HCT116 (cell line): ENCODE measurements at regions not wholly inside any gene's neighbourhood (a gene's known extent, or its start where the extent isn't known, plus 50 kb on each side); places are given as distances from the start of the nearest gene placed in this dataset.

ENCODE experiments used
- ATAC-seq: fragments of 200-7000 bp; cut with Tn5 transposase; 2 replicates; pipeline ENCODE4 v1.9.1; 2020; ENCODE audit warnings: mild to moderate bottlenecking, moderate library complexity
- BruUV-seq: library from RNA; stranded (reverse); fragments of 400-500 nt; replicated peaks from 2 replicates; lab custom pipeline; 2021; lab: Mats Ljungman, UMichigan
- CTCF ChIA-PET: fragments of 300-600 bp; sonication (Branson Sonifier 250); formaldehyde crosslinking; loops from one replicate; lab custom pipeline; 2021; ENCODE audit warnings: antibody characterized with exemption; lab: Charles Lee
- POLR2A ChIA-PET: fragments of 300-600, 350-600 bp; sonication (Branson Sonifier 250); formaldehyde crosslinking; loops from one replicate; lab custom pipeline; 2021; ENCODE audit warnings: antibody characterized with exemption; lab: Charles Lee
- RAD21 ChIA-PET, 2 experiments: fragments of 300-600 bp; sonication (Branson Sonifier 250); formaldehyde crosslinking; loops; one replicate each; lab custom pipeline; 2023; ENCODE audit warnings: low total read pairs in 2 of 2; ENCODE audit not compliant: uncharacterized antibody in 2 of 2, unreplicated experiment in 2 of 2, low non-redundant PET in 1 of 2; lab: Charles Lee
- DNase-seq: peaks from one replicate; pipeline ENCODE4 v3.0.0-alpha.2; 2010; ENCODE audit warnings: low read depth, low spot score
- H2AFZ ChIP-seq: fragments of 200-600 bp; shearing (Covaris generic), sonication (generic); 2 replicates; pipeline ENCODE4 v1.6.1; 2017; ENCODE audit warnings: low read depth, mixed run types, mixed read lengths, antibody characterized with exemption, low read length; ENCODE audit not compliant: poor library complexity, severe bottlenecking
- H3K27ac ChIP-seq: 2 replicates; pipeline ENCODE4 v1.5.1; 2012; ENCODE audit warnings: low read depth, low read length
- H3K27me3 ChIP-seq: fragments of 200-600 bp; sonication (generic); 2 replicates; pipeline ENCODE4 v1.6.1; 2016; ENCODE audit warnings: mixed run types, low read length, mixed read lengths; ENCODE audit not compliant: insufficient read depth
- H3K36me3 ChIP-seq, 2 experiments: fragments of 200-500 bp in 1 of 2; fragments of 200-600 bp in 1 of 2; sonication (Bioruptor generic) in 1 of 2; sonication (generic) in 1 of 2; 2 replicates each; pipeline versions ENCODE4 v1.5.1 to v1.6.1; 2014 to 2016; ENCODE audit warnings: low read length in 2 of 2, inconsistent platforms in 1 of 2, mixed read lengths in 1 of 2, mixed run types in 1 of 2; ENCODE audit not compliant: insufficient read depth in 2 of 2, control insufficient read depth in 1 of 2
- H3K4me1 ChIP-seq, 2 experiments: fragments of 200-600 bp in 1 of 2; sonication (generic) in 1 of 2; 2 replicates each; pipeline versions ENCODE4 v1.5.1 to v1.6.1; 2012 to 2017; ENCODE audit warnings: low read length in 2 of 2, inconsistent platforms in 1 of 2, mild to moderate bottlenecking in 1 of 2, mixed read lengths in 1 of 2, mixed run types in 1 of 2, moderate library complexity in 1 of 2; ENCODE audit not compliant: insufficient read depth in 2 of 2, control insufficient read depth in 1 of 2
- H3K4me2 ChIP-seq: fragments of 200-600 bp; sonication (generic); 2 replicates; pipeline ENCODE4 v1.6.1; 2017; ENCODE audit warnings: mixed run types, low read length, mixed read lengths
- H3K4me3 ChIP-seq, 2 experiments: fragments of 200-600 bp in 1 of 2; sonication (generic) in 1 of 2; replicated peaks in 1 of 2; 2 replicates each; pipeline ENCODE4 v1.5.1; 2011 to 2016; ENCODE audit warnings: low read length in 2 of 2, control low read depth in 1 of 2, low read depth in 1 of 2, mild to moderate bottlenecking in 1 of 2, mixed read lengths in 1 of 2, mixed run types in 1 of 2
- H3K79me2 ChIP-seq: fragments of 200-600 bp; sonication (generic); 2 replicates; pipeline ENCODE4 v1.6.1; 2017; ENCODE audit warnings: mild to moderate bottlenecking, mixed run types, low read length, moderate library complexity, mixed read lengths; ENCODE audit not compliant: insufficient read depth
- H3K9ac ChIP-seq: fragments of 200-600 bp; sonication (generic); 2 replicates; pipeline ENCODE4 v1.6.1; 2016; ENCODE audit warnings: low read length, mixed read lengths
- H3K9me2 ChIP-seq: fragments of 200-600 bp; sonication (generic), shearing (Covaris generic); 2 replicates; pipeline ENCODE4 v1.6.1; 2017; ENCODE audit warnings: mixed run types, mild to moderate bottlenecking, moderate library complexity; ENCODE audit not compliant: insufficient read depth
- H3K9me3 ChIP-seq, 2 experiments: fragments of 200-500 bp in 1 of 2; fragments of 200-600 bp in 1 of 2; sonication (Bioruptor generic) in 1 of 2; sonication (generic) in 1 of 2; 2 replicates each; pipeline ENCODE4 v1.6.1; 2014 to 2017; ENCODE audit warnings: low read length in 2 of 2, mixed read lengths in 2 of 2, inconsistent platforms in 1 of 2, low read depth in 1 of 2, mild to moderate bottlenecking in 1 of 2, mixed run types in 1 of 2, moderate library complexity in 1 of 2; ENCODE audit not compliant: control insufficient read depth in 1 of 2, insufficient read depth in 1 of 2
- H4K20me1 ChIP-seq: fragments of 200-600 bp; sonication (generic), shearing (Covaris generic); 2 replicates; pipeline ENCODE4 v1.6.1; 2017; ENCODE audit warnings: mixed run types, mild to moderate bottlenecking, moderate library complexity; ENCODE audit not compliant: insufficient read depth
- CEBPB ChIP-seq: IDR thresholded peaks from 2 replicates; pipeline ENCODE4 v1.6.1; 2012; ENCODE audit warnings: low read depth
- EGR1 ChIP-seq: IDR thresholded peaks from 2 replicates; pipeline ENCODE4 v1.6.1; 2012; ENCODE audit warnings: low read depth
- ELF1 ChIP-seq: IDR thresholded peaks from 2 replicates; pipeline ENCODE4 v1.6.1; 2012; ENCODE audit warnings: low read depth, borderline replicate concordance
- JUND ChIP-seq: IDR thresholded peaks from 2 replicates; pipeline ENCODE4 v1.6.1; 2012
- POLR2A ChIP-seq: IDR thresholded peaks from 2 replicates; pipeline ENCODE4 v1.7.0; 2011; ENCODE audit warnings: borderline replicate concordance; ENCODE audit not compliant: insufficient read depth, insufficient read length; ENCODE audit errors: extremely low read depth
- RAD21 ChIP-seq: IDR thresholded peaks from 2 replicates; pipeline ENCODE4 v1.6.1; 2012; ENCODE audit warnings: low read depth, mild to moderate bottlenecking
- TCF7L2 ChIP-seq: IDR thresholded peaks from 2 replicates; pipeline ENCODE4 v1.7.0; 2011; ENCODE audit warnings: borderline replicate concordance, inconsistent platforms; ENCODE audit not compliant: insufficient read depth, insufficient read length; ENCODE audit errors: extremely low read depth
- YY1 ChIP-seq: IDR thresholded peaks from 2 replicates; pipeline ENCODE4 v1.6.1; 2011; ENCODE audit warnings: low read length, low read depth, moderate library complexity, mild to moderate bottlenecking; ENCODE audit not compliant: insufficient replicate concordance; ENCODE audit errors: extremely low read depth
- ZNF274 ChIP-seq: fragments of 200-500 bp; sonication (Bioruptor generic); IDR thresholded peaks from 2 replicates; pipeline ENCODE4 v1.6.1; 2014; ENCODE audit warnings: mild to moderate bottlenecking, low read depth, low read length, inconsistent platforms
- intact Hi-C: fragments of 100-400 bp; cut with micrococcal nuclease; formaldehyde crosslinking; loops from 2 replicates; pipeline ENCODE4 v1.10.0; 2022
- TF ChIP-seq, protein P1 (sequence below): IDR thresholded peaks from 2 replicates; pipeline ENCODE4 v1.6.1; 2012
- TF ChIP-seq, protein P2 (sequence below): IDR thresholded peaks from 2 replicates; pipeline ENCODE4 v1.6.1; 2011; ENCODE audit warnings: mild to moderate bottlenecking, low read length, moderate library complexity; ENCODE audit not compliant: insufficient replicate concordance; ENCODE audit errors: extremely low read depth

DNA sequence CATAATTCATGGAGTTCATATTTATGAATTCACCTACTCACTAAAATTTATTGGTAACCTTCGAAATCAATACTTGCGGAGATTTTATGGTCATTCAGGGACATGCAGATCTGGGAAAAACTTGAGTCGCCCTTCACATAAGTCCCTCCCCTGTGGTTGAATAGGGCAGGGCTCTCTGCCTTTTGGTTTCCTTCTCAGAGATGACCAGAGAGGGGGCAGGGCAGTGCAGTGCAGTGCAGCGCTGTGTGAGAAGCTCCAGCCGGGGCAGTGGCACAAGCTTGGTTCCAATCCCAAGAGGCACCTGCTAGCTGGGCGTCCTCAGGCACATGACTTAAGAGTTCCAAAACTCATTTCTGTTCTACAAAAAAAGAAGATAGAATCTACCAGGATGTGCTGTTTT is 274.4 kb upstream of the RAB6C start:
- POLR2A ChIA-PET, result no interaction called here
- Histone ChIP-seq H4K20me1 (no peaks in the 10 kb centered on the region), H3K9me2 (no peaks in the 10 kb centered on the region), H3K9me3 (no peaks in the 10 kb centered on the region), H3K27ac (no peak overlapping the region), H3K4me3 (no peak overlapping the region), H3K36me3 (no peaks in the 10 kb centered on the region), H3K79me2 (no peaks in the 10 kb centered on the region), H3K4me2 (no peak overlapping the region), H3K27me3 (peaks cover 18% of the 10 kb centered on the region; the same call in 1 of the 2 replicates), H2AFZ (no peak overlapping the region), H3K4me1 (no peaks in the 10 kb centered on the region), H3K9ac (no peak overlapping the region)
- BruUV-seq, result no TSS peak
- RAD21 ChIA-PET, result no interaction called here
- DNase-seq (no peak), ATAC-seq (no peak)
- TF ChIP-seq ELF1 (no peak), TCF7L2 (no peak), EGR1 (no peak), YY1 (no peak), POLR2A (no peak), JUND (no peak), CEBPB (no peak), RAD21 (no peak), ZNF274 (no peak)
- TF ChIP-seq, protein P1, sequence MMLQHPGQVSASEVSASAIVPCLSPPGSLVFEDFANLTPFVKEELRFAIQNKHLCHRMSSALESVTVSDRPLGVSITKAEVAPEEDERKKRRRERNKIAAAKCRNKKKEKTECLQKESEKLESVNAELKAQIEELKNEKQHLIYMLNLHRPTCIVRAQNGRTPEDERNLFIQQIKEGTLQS, result no peak
- TF ChIP-seq, protein P2, sequence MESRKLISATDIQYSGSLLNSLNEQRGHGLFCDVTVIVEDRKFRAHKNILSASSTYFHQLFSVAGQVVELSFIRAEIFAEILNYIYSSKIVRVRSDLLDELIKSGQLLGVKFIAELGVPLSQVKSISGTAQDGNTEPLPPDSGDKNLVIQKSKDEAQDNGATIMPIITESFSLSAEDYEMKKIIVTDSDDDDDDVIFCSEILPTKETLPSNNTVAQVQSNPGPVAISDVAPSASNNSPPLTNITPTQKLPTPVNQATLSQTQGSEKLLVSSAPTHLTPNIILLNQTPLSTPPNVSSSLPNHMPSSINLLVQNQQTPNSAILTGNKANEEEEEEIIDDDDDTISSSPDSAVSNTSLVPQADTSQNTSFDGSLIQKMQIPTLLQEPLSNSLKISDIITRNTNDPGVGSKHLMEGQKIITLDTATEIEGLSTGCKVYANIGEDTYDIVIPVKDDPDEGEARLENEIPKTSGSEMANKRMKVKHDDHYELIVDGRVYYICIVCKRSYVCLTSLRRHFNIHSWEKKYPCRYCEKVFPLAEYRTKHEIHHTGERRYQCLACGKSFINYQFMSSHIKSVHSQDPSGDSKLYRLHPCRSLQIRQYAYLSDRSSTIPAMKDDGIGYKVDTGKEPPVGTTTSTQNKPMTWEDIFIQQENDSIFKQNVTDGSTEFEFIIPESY, result no peak
- intact Hi-C loops, result no loop called here
- CTCF ChIA-PET, result no interaction called here
